HG03354 (cell line): ENCODE measurements at regions not wholly inside any gene's neighbourhood (a gene's known extent, or its start where the extent isn't known, plus 50 kb on each side); places are given as distances from the start of the nearest gene placed in this dataset.

Source experiments
- ATAC-seq: cut with Tn5 transposase; IDR thresholded peaks from one replicate; pipeline ENCODE4 v1.9.1; 2021; ENCODE audit warnings: mild to moderate bottlenecking; ENCODE audit not compliant: unreplicated experiment, poor library complexity, severe bottlenecking

GRCh38 chr5:159628703-159629102, 287.6 kb upstream of the ADRA1B start:
- ATAC-seq = no peak

- ATAC-seq = no peak
These were observed 287.1 kb upstream of the ADRA1B start for GRCh38 chr5:159629158-159629557.

GRCh38 chr5:159630545-159630944, 285.7 kb upstream of the ADRA1B start:
- no peak for ATAC-seq

GRCh38 chr5:159631001-159631400, 285.3 kb upstream of the ADRA1B start:
- ATAC-seq = no peak

DNA sequence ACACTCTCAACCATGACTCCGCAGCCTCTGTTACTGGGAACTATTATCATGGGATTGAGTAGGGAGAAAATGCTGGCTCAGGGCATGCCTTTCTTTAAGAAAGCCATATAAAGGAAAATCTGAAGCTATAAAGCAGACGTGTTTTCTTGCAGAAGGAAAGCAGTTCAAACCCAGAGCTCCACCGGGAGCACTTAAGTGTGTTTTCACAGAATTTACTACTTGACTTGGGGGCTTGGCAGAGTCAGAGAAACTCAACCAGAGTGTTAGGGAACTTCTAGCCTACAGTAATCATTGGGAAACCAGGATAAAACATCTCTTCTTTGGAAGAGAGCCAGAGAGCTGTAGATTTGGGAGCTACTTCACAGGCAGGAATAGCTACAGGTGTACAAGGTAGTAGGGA, 283.4 kb upstream of the ADRA1B start:
- no peak for ATAC-seq

- ATAC-seq = no peak
These were observed 277.8 kb upstream of the ADRA1B start for GRCh38 chr5:159638481-159638880.

- no peak for ATAC-seq
These were observed 277.2 kb upstream of the ADRA1B start for GRCh38 chr5:159638954-159639559.

DNA sequence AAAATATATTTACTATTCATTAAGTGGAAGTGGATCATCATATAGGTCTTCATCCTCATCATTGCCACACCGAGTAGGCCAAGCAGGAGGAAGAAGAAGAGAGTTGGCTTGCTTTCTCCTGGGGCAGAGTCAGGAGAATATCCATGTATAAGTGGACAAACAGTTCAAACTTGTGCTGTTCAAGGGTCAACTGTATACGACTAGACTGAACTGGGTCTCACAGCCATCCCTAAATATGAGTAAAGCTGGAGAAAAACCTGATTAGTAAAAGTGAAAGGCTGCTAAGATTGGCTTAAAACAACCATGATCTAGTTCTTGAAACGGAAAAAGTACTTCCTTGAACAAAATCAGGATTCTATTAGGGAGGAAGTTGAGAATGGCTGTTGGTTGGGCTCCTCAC, 276.7 kb upstream of the ADRA1B start:
- ATAC-seq = no peak

- ATAC-seq = no peak
These were observed 275.8 kb upstream of the ADRA1B start for GRCh38 chr5:159640446-159640845.

- ATAC-seq = no peak
These were observed 275.4 kb upstream of the ADRA1B start for GRCh38 chr5:159640921-159641320.

DNA sequence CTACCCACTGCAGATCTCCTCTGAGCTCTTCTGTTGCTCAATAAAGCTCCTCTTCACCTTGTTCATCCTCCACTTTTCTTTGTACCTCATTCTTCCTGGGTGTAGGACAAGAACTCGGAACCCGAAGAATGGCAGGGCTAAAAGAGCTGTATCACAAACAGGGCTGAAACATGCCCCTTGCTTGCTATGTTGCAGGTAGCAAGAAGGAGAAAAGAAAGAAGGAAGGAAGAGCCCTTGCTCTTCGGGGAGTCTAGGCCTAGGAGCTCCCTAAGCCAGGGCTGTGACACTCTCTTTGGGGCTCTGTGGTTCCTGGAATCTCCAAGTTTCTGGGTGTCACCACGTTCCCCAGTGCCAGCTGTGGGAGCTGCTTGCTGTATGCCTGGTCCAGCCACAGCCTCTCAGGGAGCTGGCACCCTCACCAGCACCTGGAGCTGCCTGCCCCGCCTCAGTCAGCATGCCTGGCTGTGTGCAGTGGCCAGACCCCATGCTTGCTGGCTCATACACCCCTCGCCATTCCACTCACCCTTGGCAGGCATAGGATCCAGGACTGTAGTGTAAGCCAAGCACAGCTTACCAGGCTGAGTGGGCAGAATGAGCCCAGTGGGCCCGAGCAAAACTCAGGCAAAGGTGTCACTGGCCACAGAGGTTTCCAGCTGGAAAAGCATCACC, 274.8 kb upstream of the ADRA1B start:
- no peak for ATAC-seq

DNA sequence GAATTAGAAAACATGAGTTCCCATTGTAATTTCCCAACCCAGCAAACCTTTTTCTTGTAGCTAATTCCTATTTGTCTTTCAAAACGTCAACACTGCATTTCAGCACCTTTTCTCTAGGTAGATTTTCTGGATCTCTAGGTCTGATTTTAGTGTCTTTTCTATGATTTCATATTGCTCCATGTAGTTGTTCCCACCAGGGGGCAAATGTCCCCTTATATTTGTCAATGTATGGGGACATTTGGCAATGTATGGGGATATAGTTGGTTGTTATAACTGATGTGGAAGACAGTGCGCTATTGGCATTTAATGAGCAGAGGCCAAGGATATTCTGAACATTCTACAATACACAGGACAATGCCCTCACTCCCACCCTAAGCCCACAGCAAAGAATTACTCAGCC, 273.9 kb upstream of the ADRA1B start:
- ATAC-seq = no peak

GRCh38 chr5:159644053-159644452, 272.2 kb upstream of the ADRA1B start:
- no peak for ATAC-seq

DNA sequence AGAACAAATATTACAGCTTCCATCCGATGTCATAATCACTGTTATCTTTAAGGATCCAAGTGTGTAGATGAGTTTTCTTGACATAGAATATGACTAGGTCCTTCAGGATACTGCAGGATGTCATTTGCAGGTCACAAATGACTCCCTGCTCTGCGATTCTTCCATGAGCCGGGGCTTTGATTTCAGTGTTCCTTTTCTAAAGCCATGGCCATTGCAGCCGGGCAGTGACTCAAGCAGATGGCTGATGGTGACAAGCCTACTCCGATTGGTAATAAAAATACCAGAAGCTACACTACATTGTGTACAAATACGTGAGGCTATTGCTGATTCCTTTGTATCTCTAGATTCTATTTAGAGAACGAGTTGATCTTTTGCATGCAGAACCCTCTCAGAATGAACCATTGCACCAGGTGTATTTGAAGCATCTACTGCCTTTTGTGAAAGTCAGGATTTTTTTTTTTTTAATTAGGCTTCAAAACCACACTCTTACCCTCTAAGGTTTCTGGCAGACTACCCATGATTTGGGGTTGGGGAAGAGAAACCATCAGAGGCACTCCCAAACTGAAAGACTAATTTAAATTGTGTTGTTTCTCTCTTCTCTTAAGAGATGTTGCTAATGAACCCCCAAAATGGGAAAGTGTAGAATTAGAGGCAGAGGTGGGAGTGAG, 271.0 kb upstream of the ADRA1B start:
- no peak for ATAC-seq

GRCh38 chr5:159650803-159651202, 265.5 kb upstream of the ADRA1B start:
- no peak for ATAC-seq

DNA sequence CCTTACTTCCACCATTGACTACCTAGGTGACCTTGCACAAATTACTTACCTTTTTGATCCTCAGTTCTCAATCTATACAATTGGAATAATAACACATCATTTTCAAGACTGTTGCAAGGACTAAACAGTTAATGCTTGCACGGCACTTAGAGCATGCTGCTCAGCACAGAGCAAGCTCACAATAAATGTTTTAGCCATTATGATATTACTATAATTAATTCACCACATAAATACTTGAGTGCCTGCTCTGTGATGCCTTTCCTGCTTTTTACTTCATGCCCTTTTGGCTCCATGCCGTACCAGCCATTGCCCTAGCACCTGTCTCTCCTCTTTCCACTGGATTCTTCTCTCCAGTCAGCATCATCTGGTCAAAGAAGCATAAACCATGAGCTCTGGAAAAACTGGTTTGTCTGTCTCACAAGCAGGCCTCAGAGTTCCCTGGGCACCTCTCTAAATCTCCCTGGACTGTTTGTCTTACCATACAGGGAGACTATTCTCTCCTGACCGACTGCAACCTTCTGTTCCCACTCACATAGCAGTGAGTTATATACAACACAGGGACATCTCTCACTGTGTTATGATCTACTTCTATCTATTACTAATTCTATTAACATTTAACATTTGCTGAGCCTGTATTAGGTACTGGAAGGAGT, 260.4 kb upstream of the ADRA1B start:
- ATAC-seq = no peak

GRCh38 chr5:159657298-159657697, 259.0 kb upstream of the ADRA1B start:
- ATAC-seq = no peak

GRCh38 chr5:159657771-159658170, 258.5 kb upstream of the ADRA1B start:
- ATAC-seq = no peak

- no peak for ATAC-seq
These were observed 257.9 kb upstream of the ADRA1B start for GRCh38 chr5:159658266-159658925.

- ATAC-seq = no peak
These were observed 255.9 kb upstream of the ADRA1B start for GRCh38 chr5:159660401-159660800.
